Breast epithelium (tissue), 4 donors: ENCODE measurements at regions not wholly inside any gene's neighbourhood (a gene's known extent, or its start where the extent isn't known, plus 50 kb on each side); places are given as distances from the start of the nearest gene placed in this dataset.

Source experiments
- DNase-seq, 2 donors: peaks; one replicate each; pipeline ENCODE4 v3.0.0-alpha.2; 2019; ENCODE audit warnings: low spot score in 2 of 2
- H3K27ac ChIP-seq, 2 donors: fragments of 200-600 bp; sonication (generic) in 1 of 2; one replicate each; pipeline ENCODE4 v1.5.1; 2016 to 2019; ENCODE audit warnings: mild to moderate bottlenecking in 1 of 2
- H3K27me3 ChIP-seq, 2 donors: fragments of 200-600 bp; sonication (generic) in 1 of 2; one replicate each; pipeline versions ENCODE4 v1.5.1 to v1.6.0; 2017 to 2019; ENCODE audit warnings: control low read depth in 1 of 2, mild to moderate bottlenecking in 1 of 2
- H3K36me3 ChIP-seq: fragments of 200-600 bp; one replicate; pipeline ENCODE4 v1.5.1; 2019
- H3K4me1 ChIP-seq, 2 donors: fragments of 200-600 bp; sonication (generic); one replicate each; pipeline ENCODE4 v1.5.1; 2016 to 2019; ENCODE audit warnings: control low read depth in 1 of 2
- H3K4me3 ChIP-seq, 3 donors: fragments of 200-600 bp; sonication (generic); 1 replicate in 2 of 3; 2 replicates in 1 of 3; pipeline ENCODE4 v1.5.1; 2016 to 2019; ENCODE audit warnings: mild to moderate bottlenecking in 3 of 3, moderate library complexity in 2 of 3
- H3K9me3 ChIP-seq, 2 donors: fragments of 200-600 bp; sonication (generic) in 1 of 2; one replicate each; pipeline ENCODE4 v1.5.1; 2016 to 2019; ENCODE audit warnings: control low read depth in 1 of 2
- POLR2A ChIP-seq: fragments of 450-650 bp; IDR thresholded peaks from one replicate; pipeline ENCODE4 v1.6.1; 2016; ENCODE audit warnings: antibody characterized with exemption, mild to moderate bottlenecking, moderate library complexity
- POLR2AphosphoS5 ChIP-seq, 3 donors: sonication (generic); formaldehyde crosslinking; IDR thresholded peaks; one replicate each; pipeline ENCODE4 v1.6.1; 2017; ENCODE audit warnings: antibody characterized with exemption in 3 of 3
- intact Hi-C: fragments of 100-400 bp; cut with DNase I; formaldehyde crosslinking; loops from one replicate; pipeline ENCODE4 v1.15.1; 2023; ENCODE audit warnings: low total_unique reads
- TF ChIP-seq, protein P1 (sequence below), 3 donors: fragments of 450-650 bp; IDR thresholded peaks; one replicate each; pipeline ENCODE4 v1.5.1; 2016 to 2017; ENCODE audit warnings: antibody characterized with exemption in 3 of 3, mild to moderate bottlenecking in 3 of 3, moderate library complexity in 3 of 3

DNA sequence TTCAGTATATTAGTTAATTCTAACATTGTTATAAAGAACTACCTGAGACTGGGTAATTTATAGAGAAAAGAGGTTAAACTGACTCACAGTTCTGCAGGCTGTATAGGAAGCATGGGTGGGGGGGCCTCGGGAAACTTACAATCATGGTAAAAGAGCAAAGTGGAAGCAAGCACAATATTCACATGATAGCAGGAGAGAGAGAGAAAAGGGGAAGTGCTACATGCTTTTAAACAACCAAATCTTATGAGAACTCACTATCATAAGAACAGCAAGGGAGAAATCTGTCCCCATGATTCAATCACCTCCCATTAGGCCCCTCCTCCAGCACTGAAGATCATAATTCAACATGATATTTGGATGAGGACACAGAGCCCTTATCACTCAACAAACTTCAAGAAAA lies 324.9 kb downstream of the ZNF608 start:
- Histone ChIP-seq H3K27ac (no peak overlapping the region), H3K9me3 (peaks cover 0 to 7% of the 10 kb centered on the region in 2 donors), H3K4me1 (no peaks in the 10 kb centered on the region), H3K27me3 (no peaks in the 10 kb centered on the region), H3K4me3 (no peak overlapping the region), H3K36me3 (no peaks in the 10 kb centered on the region)
- no peak for DNase-seq
- TF ChIP-seq, protein P1, sequence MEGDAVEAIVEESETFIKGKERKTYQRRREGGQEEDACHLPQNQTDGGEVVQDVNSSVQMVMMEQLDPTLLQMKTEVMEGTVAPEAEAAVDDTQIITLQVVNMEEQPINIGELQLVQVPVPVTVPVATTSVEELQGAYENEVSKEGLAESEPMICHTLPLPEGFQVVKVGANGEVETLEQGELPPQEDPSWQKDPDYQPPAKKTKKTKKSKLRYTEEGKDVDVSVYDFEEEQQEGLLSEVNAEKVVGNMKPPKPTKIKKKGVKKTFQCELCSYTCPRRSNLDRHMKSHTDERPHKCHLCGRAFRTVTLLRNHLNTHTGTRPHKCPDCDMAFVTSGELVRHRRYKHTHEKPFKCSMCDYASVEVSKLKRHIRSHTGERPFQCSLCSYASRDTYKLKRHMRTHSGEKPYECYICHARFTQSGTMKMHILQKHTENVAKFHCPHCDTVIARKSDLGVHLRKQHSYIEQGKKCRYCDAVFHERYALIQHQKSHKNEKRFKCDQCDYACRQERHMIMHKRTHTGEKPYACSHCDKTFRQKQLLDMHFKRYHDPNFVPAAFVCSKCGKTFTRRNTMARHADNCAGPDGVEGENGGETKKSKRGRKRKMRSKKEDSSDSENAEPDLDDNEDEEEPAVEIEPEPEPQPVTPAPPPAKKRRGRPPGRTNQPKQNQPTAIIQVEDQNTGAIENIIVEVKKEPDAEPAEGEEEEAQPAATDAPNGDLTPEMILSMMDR (IDR thresholded peaks at IDR 0.05): no peak
- TF ChIP-seq POLR2A: no peak
- no peak for TF ChIP-seq POLR2AphosphoS5 (IDR thresholded peaks at IDR 0.05)
- intact Hi-C loops: no loop called here

DNA sequence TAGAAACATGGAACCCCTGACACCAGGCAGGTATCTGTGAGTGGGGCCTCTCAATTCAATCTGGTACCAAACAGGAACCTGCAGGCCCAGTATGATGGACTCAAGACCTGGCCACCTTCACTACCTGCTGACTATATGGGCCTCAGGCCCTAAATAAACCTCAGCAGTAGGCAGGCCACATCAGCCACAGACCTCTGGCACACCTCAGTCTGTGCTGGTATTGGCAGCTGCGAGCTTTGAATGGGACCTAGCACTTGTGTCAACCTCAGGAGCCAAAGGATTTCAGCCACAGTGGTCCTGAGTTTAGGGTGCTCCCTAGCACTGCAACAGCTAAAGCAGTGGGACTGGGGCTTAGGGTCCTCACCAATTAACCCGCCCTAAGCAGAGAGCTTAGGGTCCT lies 325.5 kb downstream of the ZNF608 start:
- H3K4me1 ChIP-seq: no peaks in the 10 kb centered on the region
- no peak overlapping the region for H3K4me3 ChIP-seq
- no peak overlapping the region for H3K27ac ChIP-seq
- TF ChIP-seq POLR2AphosphoS5 (IDR thresholded peaks at IDR 0.05): no peak
- TF ChIP-seq, protein P1 (IDR thresholded peaks at IDR 0.05): no peak
- no peak for TF ChIP-seq POLR2A
- no peaks in the 10 kb centered on the region for H3K27me3 ChIP-seq
- peaks cover 0 to 7% of the 10 kb centered on the region in 2 donors for H3K9me3 ChIP-seq
- DNase-seq: no peak
- H3K36me3 ChIP-seq: no peaks in the 10 kb centered on the region
- intact Hi-C loops: no loop called here

DNA sequence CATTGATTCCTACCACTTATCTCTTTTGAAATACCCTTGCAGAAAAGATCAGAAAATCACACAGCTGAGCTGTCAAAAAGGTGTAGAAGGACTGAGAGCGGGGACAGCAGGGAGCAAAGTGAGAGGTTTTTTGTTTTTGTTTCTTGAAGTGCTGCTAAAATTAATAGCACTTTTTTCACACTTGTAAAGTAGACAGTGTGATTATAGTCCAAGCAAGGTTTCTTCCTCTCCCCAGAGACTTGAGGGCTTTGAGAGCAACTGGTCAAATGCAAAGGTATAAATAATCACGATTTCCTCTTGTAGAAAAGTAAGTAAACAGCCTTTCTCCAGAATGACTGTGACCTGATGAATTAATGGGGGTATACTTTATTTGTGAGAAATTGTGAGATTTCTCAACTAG lies 326.9 kb downstream of the ZNF608 start:
- Histone ChIP-seq H3K27ac (no peak overlapping the region), H3K9me3 (peaks cover 0 to 7% of the 10 kb centered on the region in 2 donors), H3K36me3 (no peaks in the 10 kb centered on the region)

DNA sequence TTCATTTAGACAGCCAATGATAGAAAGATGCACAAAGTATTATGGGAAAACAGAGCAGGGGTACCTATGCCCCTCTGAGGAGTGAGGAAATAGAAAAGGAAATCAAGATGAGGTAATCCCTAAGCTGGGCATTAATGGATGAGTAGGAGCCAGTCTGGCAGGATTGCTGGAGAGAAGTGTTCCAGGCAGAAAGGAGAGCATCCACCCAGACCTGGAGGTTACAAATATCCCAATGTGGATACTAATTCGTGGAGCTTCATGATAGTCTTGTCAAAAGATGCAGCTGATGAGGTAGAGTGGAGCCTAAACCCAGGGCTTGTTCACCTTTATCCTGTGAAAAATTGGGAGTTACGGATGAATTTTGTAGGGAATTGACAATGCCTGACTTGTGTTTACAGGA lies 328.0 kb downstream of the ZNF608 start:
- Histone ChIP-seq H3K9me3 (peaks cover 0 to 5% of the 10 kb centered on the region in 2 donors), H3K27ac (no peak overlapping the region), H3K4me3 (no peak overlapping the region), H3K4me1 (no peaks in the 10 kb centered on the region), H3K27me3 (no peaks in the 10 kb centered on the region), H3K36me3 (no peaks in the 10 kb centered on the region)
- intact Hi-C loops: no loop called here
- DNase-seq: no peak
- TF ChIP-seq POLR2AphosphoS5 (IDR thresholded peaks at IDR 0.05) (no peak), POLR2A (no peak)
- TF ChIP-seq, protein P1 (IDR thresholded peaks at IDR 0.05): no peak

More for the DNA sequence above, 326.9 kb downstream of the ZNF608 start:
- TF ChIP-seq, protein P1 (IDR thresholded peaks at IDR 0.05): no peak
- TF ChIP-seq POLR2AphosphoS5 (IDR thresholded peaks at IDR 0.05): no peak
- no peak for TF ChIP-seq POLR2A
- no peaks in the 10 kb centered on the region for H3K4me1 ChIP-seq
- DNase-seq: no peak
- H3K27me3 ChIP-seq: no peaks in the 10 kb centered on the region
- intact Hi-C loops: no loop called here
- no peak overlapping the region for H3K4me3 ChIP-seq

DNA sequence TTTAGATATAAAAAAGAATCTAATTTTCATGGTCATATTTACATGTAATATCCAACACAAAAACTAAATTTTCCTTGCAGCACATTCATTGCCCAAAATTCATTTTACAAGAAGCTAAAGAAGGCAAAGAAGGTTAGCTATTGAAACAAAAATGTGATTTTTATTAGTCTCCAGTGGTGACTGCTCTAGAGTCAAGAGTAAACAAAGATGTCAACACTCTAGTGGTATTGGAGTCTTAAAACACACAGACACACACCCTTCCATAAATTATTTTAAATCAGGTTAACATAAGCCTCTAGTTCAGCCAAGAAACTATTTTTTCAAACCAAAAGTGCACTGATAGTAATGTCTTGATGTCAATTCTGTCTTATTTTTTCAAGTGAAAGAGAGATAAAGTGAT lies 329.2 kb downstream of the ZNF608 start:
- no peaks in the 10 kb centered on the region for H3K36me3 ChIP-seq
- TF ChIP-seq POLR2AphosphoS5 (IDR thresholded peaks at IDR 0.05): no peak
- no peak for TF ChIP-seq POLR2A
- TF ChIP-seq, protein P1 (IDR thresholded peaks at IDR 0.05): no peak
- no peak overlapping the region for H3K4me3 ChIP-seq
- H3K4me1 ChIP-seq: no peaks in the 10 kb centered on the region
- DNase-seq: no peak
- intact Hi-C loops: no loop called here
- H3K27me3 ChIP-seq: no peaks in the 10 kb centered on the region
- H3K27ac ChIP-seq: no peak overlapping the region
- no peaks in the 10 kb centered on the region for H3K9me3 ChIP-seq
